ENCODE measurements at regions not wholly inside any gene's neighbourhood (a gene's known extent, or its start where the extent isn't known, plus 50 kb on each side); places are given as distances from the start of the nearest gene placed in this dataset.

DNA sequence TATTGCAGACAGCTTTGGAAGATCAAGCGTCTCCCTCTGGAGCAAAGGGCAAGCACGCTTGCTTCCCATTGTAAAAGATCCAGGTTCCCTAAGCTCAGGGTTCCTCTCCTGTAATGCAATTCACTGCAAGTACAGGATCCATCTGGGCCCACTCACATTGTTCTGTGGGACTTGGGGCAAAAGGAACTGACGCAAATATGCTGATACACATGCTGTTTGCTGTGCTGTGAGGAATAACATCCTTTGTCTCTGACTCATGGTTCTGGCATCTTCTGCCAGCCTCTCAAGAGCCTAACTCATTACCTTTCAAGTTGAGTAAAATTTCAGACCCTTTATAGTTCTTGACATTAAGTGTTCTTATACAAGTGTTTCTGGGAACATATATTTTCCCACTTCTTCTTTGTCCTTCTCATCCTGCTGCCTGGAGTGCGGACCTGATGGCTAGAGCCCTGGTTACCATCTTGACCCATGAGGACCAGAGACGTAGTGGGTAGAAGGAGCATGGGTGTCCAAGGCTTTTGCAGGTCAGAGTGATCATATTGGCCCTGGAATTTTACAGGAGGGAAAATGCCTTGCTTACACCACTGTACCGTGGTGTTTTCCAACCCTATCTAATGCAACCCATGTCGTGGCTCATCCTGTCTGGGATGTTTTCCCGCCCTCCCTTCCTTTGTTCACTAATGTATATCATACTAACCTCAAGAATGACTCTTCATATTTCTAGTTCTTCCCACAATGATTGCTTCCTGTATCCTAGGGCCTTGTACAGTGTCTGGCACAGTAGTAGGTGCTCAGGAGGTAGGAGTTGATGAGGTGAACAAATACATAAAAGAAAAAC, 145.7 kb upstream of the GLI2 start:
- Histone ChIP-seq H3K4me3 (ENCODE audit: low read length) (no peak overlapping the region), H3K27ac (ENCODE audit: low read length) (no peak overlapping the region), H3K9me3 (ENCODE audit: insufficient read depth, low read depth, low read length) (no peaks in the 10 kb centered on the region), H3K4me1 (ENCODE audit: insufficient read depth, low read length) (peaks cover 17% of the 10 kb centered on the region), H3K36me3 (ENCODE audit: insufficient read depth, low read depth, low read length) (no peaks in the 10 kb centered on the region), H3K27me3 (ENCODE audit: insufficient read depth, low read length) (peaks cover 88% of the 10 kb centered on the region), H3K9ac (ENCODE audit: low read depth, low read length) (no peak overlapping the region)

DNA sequence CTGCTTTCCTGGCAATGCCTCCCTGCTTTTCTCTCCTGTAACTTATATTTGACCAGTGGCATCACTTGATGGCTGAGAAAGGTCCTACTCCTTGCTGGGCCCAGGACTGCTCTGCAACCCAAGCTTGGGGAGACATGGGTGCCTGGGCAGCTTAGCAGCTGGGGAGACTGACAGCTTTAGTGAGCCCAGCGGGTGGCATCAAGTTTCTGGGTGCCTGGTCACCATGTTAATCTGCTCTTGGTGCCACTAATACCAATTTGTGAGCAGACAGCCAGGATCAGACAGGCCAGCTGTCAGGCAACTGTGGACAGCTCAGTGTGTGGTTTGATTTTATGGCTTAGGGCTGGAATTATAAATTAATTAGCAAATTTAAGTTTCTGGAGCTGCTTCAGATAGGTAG, 144.8 kb upstream of the GLI2 start:
- no peak overlapping the region for H3K27ac ChIP-seq (ENCODE audit: low read length)

DNA sequence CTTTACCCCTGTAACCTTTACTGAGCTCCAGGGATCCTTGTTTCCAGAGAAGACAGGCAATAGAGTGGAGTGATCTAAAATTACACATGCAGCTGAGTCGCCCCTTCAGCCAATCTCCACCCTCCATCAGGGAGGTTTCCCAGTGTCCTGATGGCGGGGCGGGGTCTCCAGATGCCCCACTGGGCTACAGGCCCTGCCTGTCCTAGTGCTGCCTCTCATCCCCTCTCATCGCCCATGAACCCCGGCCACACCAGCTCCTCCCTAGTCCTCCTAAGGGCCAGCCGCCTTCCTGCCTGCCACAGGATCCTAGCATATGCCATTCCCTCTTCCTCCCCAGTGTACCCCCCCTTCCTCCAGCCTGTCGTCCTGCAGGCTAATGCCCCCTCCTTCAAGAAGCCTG, 144.1 kb upstream of the GLI2 start:
- Histone ChIP-seq H3K27me3 (ENCODE audit: insufficient read depth, low read length) (peaks cover 81% of the 10 kb centered on the region), H3K27ac (ENCODE audit: low read length) (no peak overlapping the region), H3K4me3 (ENCODE audit: low read length) (no peak overlapping the region), H3K4me1 (ENCODE audit: insufficient read depth, low read length) (peaks cover 17% of the 10 kb centered on the region), H3K9me3 (ENCODE audit: insufficient read depth, low read depth, low read length) (no peaks in the 10 kb centered on the region), H3K36me3 (ENCODE audit: insufficient read depth, low read depth, low read length) (no peaks in the 10 kb centered on the region), H3K9ac (ENCODE audit: low read depth, low read length) (no peak overlapping the region)

More for the DNA sequence above, 144.8 kb upstream of the GLI2 start:
- Histone ChIP-seq H3K9ac (ENCODE audit: low read depth, low read length) (no peak overlapping the region), H3K36me3 (ENCODE audit: insufficient read depth, low read depth, low read length) (no peaks in the 10 kb centered on the region), H3K27me3 (ENCODE audit: insufficient read depth, low read length) (peaks cover 84% of the 10 kb centered on the region), H3K9me3 (ENCODE audit: insufficient read depth, low read depth, low read length) (no peaks in the 10 kb centered on the region), H3K4me3 (ENCODE audit: low read length) (no peak overlapping the region), H3K4me1 (ENCODE audit: insufficient read depth, low read length) (peaks cover 17% of the 10 kb centered on the region)

DNA sequence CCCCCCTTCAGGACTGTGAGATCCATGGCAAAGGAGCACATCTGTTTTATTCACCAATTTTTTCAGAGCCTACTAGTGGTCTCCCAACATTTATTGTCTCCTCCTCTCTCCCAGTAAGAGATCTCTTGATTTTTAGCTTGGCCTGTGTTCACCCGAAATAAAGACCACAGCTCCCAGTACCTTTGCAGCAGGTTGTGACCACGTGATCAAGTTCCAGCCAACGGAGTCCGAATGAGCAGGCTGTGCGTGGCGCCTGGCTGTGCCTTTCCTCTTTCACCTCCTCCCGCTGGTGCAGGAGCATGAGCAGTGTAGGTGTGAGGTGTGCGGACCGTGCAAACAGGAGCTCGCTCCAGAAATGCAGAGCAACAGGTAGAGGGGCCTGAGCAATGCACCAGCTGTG, 143.6 kb upstream of the GLI2 start:
- Histone ChIP-seq H3K4me3 (ENCODE audit: low read length) (no peak overlapping the region), H3K4me1 (ENCODE audit: insufficient read depth, low read length) (peaks cover 17% of the 10 kb centered on the region), H3K9me3 (ENCODE audit: insufficient read depth, low read depth, low read length) (no peaks in the 10 kb centered on the region), H3K9ac (ENCODE audit: low read depth, low read length) (no peak overlapping the region), H3K27ac (ENCODE audit: low read length) (no peak overlapping the region), H3K27me3 (ENCODE audit: insufficient read depth, low read length) (peaks cover 76% of the 10 kb centered on the region), H3K36me3 (ENCODE audit: insufficient read depth, low read depth, low read length) (no peaks in the 10 kb centered on the region)

- peaks cover 58% of the 10 kb centered on the region for H3K27me3 ChIP-seq (ENCODE audit: insufficient read depth, low read length)
- H3K9ac ChIP-seq (ENCODE audit: low read depth, low read length), result no peak overlapping the region
- H3K36me3 ChIP-seq (ENCODE audit: insufficient read depth, low read depth, low read length), result no peaks in the 10 kb centered on the region
- no peak overlapping the region for H3K4me3 ChIP-seq (ENCODE audit: low read length)
- H3K9me3 ChIP-seq (ENCODE audit: insufficient read depth, low read depth, low read length), result no peaks in the 10 kb centered on the region
- H3K27ac ChIP-seq (ENCODE audit: low read length), result no peak overlapping the region
- peaks cover 9% of the 10 kb centered on the region for H3K4me1 ChIP-seq (ENCODE audit: insufficient read depth, low read length)
These were observed 141.6 kb upstream of the GLI2 start for GRCh38 chr2:120593921-120594686.

GRCh38 chr2:120594856-120595685, 140.6 kb upstream of the GLI2 start:
- Histone ChIP-seq H3K4me1 (ENCODE audit: insufficient read depth, low read length) (peaks cover 9% of the 10 kb centered on the region), H3K36me3 (ENCODE audit: insufficient read depth, low read depth, low read length) (no peaks in the 10 kb centered on the region), H3K4me3 (ENCODE audit: low read length) (no peak overlapping the region), H3K27me3 (ENCODE audit: insufficient read depth, low read length) (peaks cover 48% of the 10 kb centered on the region), H3K9ac (ENCODE audit: low read depth, low read length) (no peak overlapping the region), H3K9me3 (ENCODE audit: insufficient read depth, low read depth, low read length) (no peaks in the 10 kb centered on the region), H3K27ac (ENCODE audit: low read length) (no peak overlapping the region)

- H3K27ac ChIP-seq (ENCODE audit: low read length), result no peak overlapping the region
- no peak overlapping the region for H3K9ac ChIP-seq (ENCODE audit: low read depth, low read length)
- peaks cover 42% of the 10 kb centered on the region for H3K27me3 ChIP-seq (ENCODE audit: insufficient read depth, low read length)
These were observed 139.9 kb upstream of the GLI2 start for GRCh38 chr2:120595739-120596138.

DNA sequence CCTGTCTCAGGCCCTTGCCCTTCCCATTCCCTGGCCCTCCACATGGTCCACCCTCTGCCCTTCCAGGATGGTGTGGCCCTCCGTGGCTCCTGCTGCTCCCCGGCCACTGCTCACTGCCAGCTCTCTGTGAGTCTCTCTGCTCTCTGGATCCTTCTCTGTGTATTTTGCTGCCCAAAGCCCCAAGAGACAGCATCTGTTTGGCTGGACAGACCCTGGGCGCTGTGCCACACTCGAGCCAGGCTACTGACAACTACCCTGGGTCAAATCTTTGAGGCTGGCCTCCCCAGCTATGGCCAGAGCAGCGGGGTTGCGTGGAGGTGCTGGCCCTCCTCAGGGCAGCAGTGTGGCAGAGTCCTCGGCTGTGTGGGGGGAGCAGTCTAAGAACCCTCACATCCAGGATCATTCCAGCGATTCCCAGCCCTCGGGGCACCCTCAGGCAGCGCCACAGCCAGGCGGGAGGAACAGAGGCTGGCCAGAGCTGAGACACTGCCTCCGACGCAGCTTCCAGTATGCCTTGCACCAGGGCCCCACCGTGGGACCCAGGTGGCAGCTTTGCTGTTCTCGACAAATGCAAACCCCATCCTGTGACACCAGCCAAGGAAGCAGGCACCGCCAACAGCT, 139.4 kb upstream of the GLI2 start:
- Histone ChIP-seq H3K9ac (ENCODE audit: low read depth, low read length) (no peak overlapping the region), H3K4me3 (ENCODE audit: low read length) (no peak overlapping the region), H3K4me1 (ENCODE audit: insufficient read depth, low read length) (peaks cover 9% of the 10 kb centered on the region; the same call in 1 of the 2 replicates), H3K27me3 (ENCODE audit: insufficient read depth, low read length) (peaks cover 36% of the 10 kb centered on the region), H3K36me3 (ENCODE audit: insufficient read depth, low read depth, low read length) (no peaks in the 10 kb centered on the region), H3K27ac (ENCODE audit: low read length) (no peak overlapping the region), H3K9me3 (ENCODE audit: insufficient read depth, low read depth, low read length) (no peaks in the 10 kb centered on the region)

More at GRCh38 chr2:120595739-120596138, 139.9 kb upstream of the GLI2 start:
- peaks cover 9% of the 10 kb centered on the region; the same call in 1 of the 2 replicates for H3K4me1 ChIP-seq (ENCODE audit: insufficient read depth, low read length)
- H3K4me3 ChIP-seq (ENCODE audit: low read length), result no peak overlapping the region
- no peaks in the 10 kb centered on the region for H3K36me3 ChIP-seq (ENCODE audit: insufficient read depth, low read depth, low read length)
- no peaks in the 10 kb centered on the region for H3K9me3 ChIP-seq (ENCODE audit: insufficient read depth, low read depth, low read length)

GRCh38 chr2:120596990-120597594, 138.6 kb upstream of the GLI2 start:
- H3K9me3 ChIP-seq (ENCODE audit: insufficient read depth, low read depth, low read length), result no peaks in the 10 kb centered on the region
- H3K36me3 ChIP-seq (ENCODE audit: insufficient read depth, low read depth, low read length), result no peaks in the 10 kb centered on the region
- H3K4me1 ChIP-seq (ENCODE audit: insufficient read depth, low read length), result peaks cover 9% of the 10 kb centered on the region; the same call in 1 of the 2 replicates

GRCh38 chr2:120597595-120598193, 138.0 kb upstream of the GLI2 start:
- no peak overlapping the region for H3K27ac ChIP-seq (ENCODE audit: low read length)
- H3K36me3 ChIP-seq (ENCODE audit: insufficient read depth, low read depth, low read length), result no peaks in the 10 kb centered on the region
- no peak overlapping the region for H3K4me3 ChIP-seq (ENCODE audit: low read length)
- peaks cover 9% of the 10 kb centered on the region; the same call in 1 of the 2 replicates for H3K4me1 ChIP-seq (ENCODE audit: insufficient read depth, low read length)
- H3K9ac ChIP-seq (ENCODE audit: low read depth, low read length), result no peak overlapping the region
- peaks cover 22% of the 10 kb centered on the region for H3K27me3 ChIP-seq (ENCODE audit: insufficient read depth, low read length)
- no peaks in the 10 kb centered on the region for H3K9me3 ChIP-seq (ENCODE audit: insufficient read depth, low read depth, low read length)

More at GRCh38 chr2:120596990-120597594, 138.6 kb upstream of the GLI2 start:
- Histone ChIP-seq H3K27ac (ENCODE audit: low read length) (no peak overlapping the region), H3K9ac (ENCODE audit: low read depth, low read length) (no peak overlapping the region), H3K4me3 (ENCODE audit: low read length) (no peak overlapping the region), H3K27me3 (ENCODE audit: insufficient read depth, low read length) (peaks cover 28% of the 10 kb centered on the region)

Data from iPS-20b (cell line).